ENCODE measurements at regions not wholly inside any gene's neighbourhood (a gene's known extent, or its start where the extent isn't known, plus 50 kb on each side); places are given as distances from the start of the nearest gene placed in this dataset.

DNA sequence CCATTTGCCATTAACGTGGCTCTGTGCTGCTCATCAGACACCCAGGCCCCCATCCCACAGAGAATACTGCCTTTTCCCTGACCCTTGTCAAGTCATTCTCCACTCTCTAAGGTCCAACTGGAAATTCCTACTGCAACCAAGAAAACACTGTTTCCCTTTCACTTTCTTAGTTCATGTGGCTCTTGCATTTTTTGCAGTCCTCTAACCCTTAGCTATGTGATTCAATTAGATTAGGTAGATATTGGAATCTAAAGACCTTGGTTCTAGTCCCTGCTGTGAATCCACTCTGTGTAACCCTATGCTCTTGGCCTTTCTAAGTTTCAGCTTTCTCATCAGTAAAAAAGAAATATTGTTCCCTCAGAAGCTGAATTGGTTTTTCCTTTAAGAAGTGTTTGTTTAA lies 649.4 kb downstream of the CCDC171 start:
- no peak for DNase-seq (ENCODE audit: low spot score)

GRCh38 chr9:16202914-16203728 lies 650.3 kb downstream of the CCDC171 start:
- DNase-seq (ENCODE audit: low spot score), result no peak

DNA sequence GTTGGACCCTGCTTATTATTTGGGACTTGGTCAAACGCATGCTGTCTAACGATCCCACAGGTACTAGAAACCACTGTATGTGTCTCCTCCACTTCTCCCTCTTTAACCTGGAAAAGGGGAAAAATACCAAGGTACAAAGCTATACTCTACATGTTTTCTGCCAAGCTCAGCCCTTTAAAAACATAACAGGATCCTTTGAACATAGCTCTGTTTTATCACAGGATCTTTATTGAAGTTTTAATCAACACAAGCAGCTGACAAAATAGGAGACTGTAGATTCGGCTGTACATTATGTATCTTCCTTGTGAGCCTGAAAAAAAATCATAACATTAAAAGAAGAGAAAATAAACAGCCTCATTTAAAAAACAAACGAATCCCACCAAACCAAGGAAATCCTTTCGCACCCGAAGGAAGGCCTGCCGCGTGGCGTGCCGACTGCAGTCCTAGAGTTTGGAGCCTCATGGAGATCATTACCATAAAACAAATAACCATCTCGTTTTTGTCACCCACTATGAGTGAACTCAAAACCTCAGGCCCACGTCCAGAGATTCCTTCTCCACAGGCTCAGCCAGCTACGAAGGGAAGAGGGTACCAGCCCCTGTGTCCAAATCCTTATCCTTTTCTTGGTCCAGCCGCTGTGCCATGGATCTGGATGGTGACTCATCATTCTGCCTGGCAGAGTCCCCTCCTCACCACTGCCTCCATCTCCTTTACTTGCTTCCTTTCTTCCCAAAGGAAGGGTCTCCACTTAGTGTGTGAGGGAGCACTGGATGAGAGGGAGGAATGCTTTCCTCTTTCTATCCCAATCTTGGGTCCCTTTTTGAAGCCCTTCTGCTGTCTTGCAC lies 651.1 kb downstream of the CCDC171 start:
- DNase-seq (ENCODE audit: low spot score), result no peak

DNA sequence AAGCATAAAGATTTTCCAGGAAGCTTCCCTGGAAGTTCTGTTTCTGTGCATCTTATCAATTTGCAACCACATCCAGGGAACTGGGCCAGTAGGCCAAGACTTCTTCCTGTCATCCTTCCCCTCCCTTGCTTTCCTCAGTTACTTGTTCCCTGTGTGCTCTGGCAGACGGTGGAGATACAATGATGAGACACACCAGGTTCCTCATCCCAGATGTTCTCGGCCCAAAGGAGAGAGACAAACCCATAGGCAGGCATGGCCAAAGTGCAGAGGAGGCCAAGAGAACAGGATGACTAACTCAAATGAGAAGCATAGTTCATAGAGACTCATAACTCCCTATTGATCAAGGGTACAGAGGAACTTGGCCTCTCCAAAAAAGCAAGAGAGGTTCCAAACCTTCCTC lies 652.6 kb downstream of the CCDC171 start:
- no peak for DNase-seq (ENCODE audit: low spot score)

- no peak for DNase-seq (ENCODE audit: low spot score)
Measured at GRCh38 chr9:16206518-16206917, 653.7 kb downstream of the CCDC171 start.

GRCh38 chr9:16207161-16207560 lies 654.3 kb downstream of the CCDC171 start:
- DNase-seq (ENCODE audit: low spot score), result no peak

DNA sequence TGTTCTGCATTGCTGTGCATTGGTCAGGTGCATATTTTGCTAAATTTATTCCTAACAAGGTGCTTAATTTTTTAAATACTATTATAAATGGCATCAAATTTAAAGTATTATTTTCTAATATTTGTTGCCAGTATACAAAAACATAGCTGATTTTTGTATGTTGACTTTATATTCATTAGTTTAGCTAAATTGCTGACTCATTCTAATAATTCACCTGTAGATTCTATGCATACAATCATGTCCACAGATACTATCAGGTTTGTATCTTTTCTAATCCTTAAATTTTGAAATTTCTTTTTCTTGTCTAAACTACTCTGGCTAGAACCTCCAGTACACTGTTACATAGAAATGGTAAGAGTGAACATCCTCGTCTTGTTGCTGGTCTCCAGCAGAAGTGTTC lies 657.6 kb downstream of the CCDC171 start:
- DNase-seq (ENCODE audit: low spot score), result no peak

DNA sequence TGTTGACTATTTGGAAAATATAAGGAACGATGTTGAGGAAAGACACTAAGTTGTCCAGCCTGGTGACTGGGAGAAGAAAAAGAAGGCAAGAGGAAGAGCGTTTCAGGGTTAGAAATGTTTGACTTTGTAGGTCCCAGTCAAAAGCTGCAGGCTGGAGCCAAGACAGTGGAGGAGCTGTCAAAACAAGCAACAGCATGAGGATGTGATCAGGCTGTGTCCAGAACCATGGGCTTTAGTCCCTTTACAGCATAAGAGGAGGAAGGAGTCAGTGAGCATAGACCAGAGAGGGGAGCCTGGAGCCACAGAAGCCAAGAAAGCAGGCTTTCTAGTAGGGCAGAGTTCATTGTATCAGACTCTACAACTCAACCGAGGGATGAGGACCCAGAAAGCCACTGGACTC lies 658.5 kb downstream of the BNC2 start:
- DNase-seq (ENCODE audit: low spot score), result no peak

- DNase-seq (ENCODE audit: low spot score), result no peak
Measured at GRCh38 chr9:16213781-16214515, 656.5 kb downstream of the BNC2 start.

DNA sequence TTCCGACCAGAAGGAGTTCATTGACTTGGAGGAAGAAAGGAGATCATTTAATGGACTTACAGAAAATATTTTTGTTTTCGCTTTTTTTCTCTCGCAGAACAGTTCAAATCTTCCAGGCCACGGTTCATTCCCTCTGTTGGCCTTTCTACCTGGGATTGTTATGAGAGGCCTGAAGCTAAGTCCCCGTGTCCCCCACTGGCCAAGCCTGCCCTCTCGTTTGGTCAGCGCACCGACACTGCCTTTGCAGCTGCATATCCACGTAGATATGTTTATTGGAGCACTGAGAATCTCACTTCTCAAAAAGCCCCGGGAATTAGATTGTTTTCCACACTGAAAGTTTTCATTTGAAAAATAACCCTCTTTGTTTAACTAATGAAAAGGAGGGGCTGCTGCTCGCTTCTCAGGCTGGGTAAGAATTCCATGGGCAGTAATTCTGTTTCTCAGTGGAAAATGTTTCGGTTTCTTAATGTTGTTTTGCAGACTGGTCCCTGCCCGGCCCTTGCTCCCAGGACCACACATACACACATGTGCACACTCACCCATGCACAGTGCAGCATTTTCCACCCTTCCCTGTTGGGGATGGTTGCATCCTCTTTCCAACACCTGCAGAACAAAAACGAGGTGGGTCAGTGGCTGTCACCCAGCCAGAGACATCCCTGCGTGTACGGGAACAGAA lies 655.7 kb downstream of the BNC2 start:
- no peak for DNase-seq (ENCODE audit: low spot score)

- no peak for DNase-seq (ENCODE audit: low spot score)
Measured at GRCh38 chr9:16215353-16215680, 655.2 kb downstream of the BNC2 start.

GRCh38 chr9:16217943-16218701 lies 652.3 kb downstream of the BNC2 start:
- DNase-seq (ENCODE audit: low spot score), result peak; percentile 14

GRCh38 chr9:16221366-16221765 lies 649.1 kb downstream of the BNC2 start:
- peak; percentile 32 for DNase-seq (ENCODE audit: low spot score)

GRCh38 chr9:16221822-16222547 lies 648.5 kb downstream of the BNC2 start:
- DNase-seq (ENCODE audit: low spot score), result no peak

DNA sequence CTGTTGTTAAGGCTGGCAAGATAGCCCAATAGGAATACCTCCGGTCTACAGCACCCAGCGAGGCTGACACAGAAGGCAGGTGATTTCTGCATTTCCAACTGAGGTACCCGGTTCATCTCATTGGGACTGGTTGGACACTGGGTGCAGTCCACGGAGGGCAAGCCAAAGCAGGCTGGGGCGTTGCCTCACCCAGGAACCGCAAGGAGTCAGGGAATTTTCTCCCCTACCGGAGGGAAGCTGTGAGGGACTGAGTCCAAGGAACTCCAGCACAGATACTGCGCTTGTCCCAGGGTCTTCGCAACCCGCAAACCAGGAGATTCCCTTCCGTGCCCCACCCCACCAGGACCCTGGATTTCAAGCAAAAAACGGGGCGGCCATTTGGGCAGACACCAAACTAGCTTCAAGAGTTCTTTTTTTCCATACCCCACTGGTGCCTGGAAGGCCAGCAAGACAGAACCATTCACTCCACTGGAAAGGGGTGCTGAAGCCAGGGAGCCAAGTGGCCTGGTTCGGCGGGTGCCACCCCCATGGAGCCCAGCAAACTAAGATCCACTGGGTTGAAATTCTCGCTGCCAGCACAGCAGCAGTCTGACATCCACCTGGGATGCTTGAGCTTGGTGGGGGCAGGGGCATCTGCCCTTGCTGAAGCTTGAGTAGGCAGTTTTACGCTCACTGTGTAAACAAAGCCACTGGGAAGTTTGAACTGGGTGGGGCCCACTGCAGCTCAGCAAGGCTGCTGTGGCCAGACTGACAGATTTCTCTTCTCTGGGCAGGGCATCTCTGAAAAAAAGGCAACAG lies 647.2 kb downstream of the BNC2 start:
- DNase-seq (ENCODE audit: low spot score), result no peak

- DNase-seq (ENCODE audit: low spot score), result no peak
Measured at GRCh38 chr9:16230731-16231130, 639.7 kb downstream of the BNC2 start.

DNA sequence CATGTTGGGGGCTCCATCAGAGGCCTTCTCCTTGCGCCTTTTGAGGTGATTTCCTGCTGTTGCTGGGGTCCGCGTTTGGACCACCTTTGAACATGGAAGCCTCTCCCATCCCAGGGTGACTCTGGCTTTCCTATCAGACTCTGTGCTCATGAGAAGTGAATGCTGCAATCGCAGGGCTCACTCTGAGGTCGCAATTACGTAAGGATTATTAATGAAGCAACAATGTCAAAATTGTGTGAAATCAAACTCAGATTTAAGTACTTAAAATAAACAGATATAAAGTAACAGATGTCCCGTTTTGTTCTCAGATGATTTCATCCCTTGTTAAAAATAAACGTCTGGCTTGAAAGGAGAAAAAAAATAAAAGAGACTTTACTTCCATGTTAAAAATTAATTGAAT lies 634.2 kb downstream of the BNC2 start:
- DNase-seq (ENCODE audit: low spot score), result peak; percentile 28

DNA sequence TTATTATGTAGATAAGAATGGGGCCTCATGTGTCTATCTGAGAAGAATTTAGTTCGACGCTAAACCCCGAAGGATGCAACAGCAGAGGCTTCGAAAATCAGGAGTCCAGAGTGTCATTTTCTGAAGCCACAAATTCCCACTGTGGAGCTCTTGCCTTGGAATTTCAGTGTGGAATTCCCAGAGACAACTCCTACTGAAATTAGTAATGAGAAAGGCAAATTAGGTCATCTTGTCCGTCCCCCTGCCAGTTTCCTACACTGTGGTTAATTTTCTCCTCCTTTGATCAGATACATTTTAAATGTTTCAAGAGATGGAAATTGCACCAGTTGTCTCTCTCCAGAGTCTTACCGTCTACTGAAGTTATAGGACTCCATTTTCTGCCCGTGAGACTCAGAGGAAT lies 633.6 kb downstream of the BNC2 start:
- DNase-seq (ENCODE audit: low spot score), result no peak

GRCh38 chr9:16238623-16239138 lies 631.8 kb downstream of the BNC2 start:
- no peak for DNase-seq (ENCODE audit: low spot score)

- DNase-seq (ENCODE audit: low spot score), result no peak
Measured at GRCh38 chr9:16241231-16241630, 629.2 kb downstream of the BNC2 start.
